ENCODE measurements at regions not wholly inside any gene's neighbourhood (a gene's known extent, or its start where the extent isn't known, plus 50 kb on each side); places are given as distances from the start of the nearest gene placed in this dataset.

DNA sequence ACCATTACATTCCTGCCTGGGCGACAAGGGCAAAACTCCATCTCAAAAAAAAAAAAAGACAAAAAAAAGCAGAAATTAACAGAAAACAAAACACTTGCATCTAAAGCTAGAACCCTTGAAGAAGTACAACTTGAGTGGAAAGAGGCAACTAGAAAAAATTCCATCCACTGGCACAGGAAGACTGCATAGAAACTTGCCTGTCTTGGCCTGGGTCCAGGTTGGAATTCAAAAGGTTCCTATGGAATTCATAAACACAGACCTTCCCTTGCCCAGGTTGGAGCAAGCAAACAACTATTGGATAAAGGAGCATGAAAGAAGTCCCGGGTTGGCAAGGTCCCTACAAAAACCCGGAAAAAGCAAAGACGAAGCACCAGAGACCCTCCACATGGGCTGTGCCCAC, 69.8 kb downstream of the CCDC71L start:
- no peak for TF ChIP-seq EZH2 (IDR thresholded peaks at IDR 0.05; ENCODE audit: low read length)
- TF ChIP-seq, protein P1, sequence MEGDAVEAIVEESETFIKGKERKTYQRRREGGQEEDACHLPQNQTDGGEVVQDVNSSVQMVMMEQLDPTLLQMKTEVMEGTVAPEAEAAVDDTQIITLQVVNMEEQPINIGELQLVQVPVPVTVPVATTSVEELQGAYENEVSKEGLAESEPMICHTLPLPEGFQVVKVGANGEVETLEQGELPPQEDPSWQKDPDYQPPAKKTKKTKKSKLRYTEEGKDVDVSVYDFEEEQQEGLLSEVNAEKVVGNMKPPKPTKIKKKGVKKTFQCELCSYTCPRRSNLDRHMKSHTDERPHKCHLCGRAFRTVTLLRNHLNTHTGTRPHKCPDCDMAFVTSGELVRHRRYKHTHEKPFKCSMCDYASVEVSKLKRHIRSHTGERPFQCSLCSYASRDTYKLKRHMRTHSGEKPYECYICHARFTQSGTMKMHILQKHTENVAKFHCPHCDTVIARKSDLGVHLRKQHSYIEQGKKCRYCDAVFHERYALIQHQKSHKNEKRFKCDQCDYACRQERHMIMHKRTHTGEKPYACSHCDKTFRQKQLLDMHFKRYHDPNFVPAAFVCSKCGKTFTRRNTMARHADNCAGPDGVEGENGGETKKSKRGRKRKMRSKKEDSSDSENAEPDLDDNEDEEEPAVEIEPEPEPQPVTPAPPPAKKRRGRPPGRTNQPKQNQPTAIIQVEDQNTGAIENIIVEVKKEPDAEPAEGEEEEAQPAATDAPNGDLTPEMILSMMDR (optimal IDR thresholded peaks at IDR 0.05 in 1 of 3, IDR thresholded peaks at IDR 0.05 in 1 of 3, conservative IDR thresholded peaks at IDR 0.05 in 1 of 3; ENCODE audit: extremely low read depth in 1 of 3, insufficient read depth in 2 of 3, low read length in 3 of 3) = no peak
- no peaks in the 10 kb centered on the region for H4K20me1 ChIP-seq (ENCODE audit: control insufficient read depth, extremely low read depth, insufficient read depth, low read length)
- DNase-seq (ENCODE audit: low read depth, low spot score) (no peak), FAIRE-seq (no peak)
- H3K9ac ChIP-seq (ENCODE audit: control insufficient read depth, extremely low read depth, insufficient read depth, low read length) = no peak overlapping the region
- no peaks in the 10 kb centered on the region for H3K36me3 ChIP-seq (ENCODE audit: control insufficient read depth in 2 of 2, extremely low read depth in 1 of 2, insufficient read depth in 2 of 2, low read length in 2 of 2)
- peaks cover 2% of the 10 kb centered on the region for H3K9me1 ChIP-seq (ENCODE audit: control insufficient read depth, extremely low read depth, insufficient read depth, low read length)
- H3K9me3 ChIP-seq (ENCODE audit: control insufficient read depth, low read depth, low read length) = no peaks in the 10 kb centered on the region
- H3K4me1 ChIP-seq (ENCODE audit: control insufficient read depth, extremely low read depth, insufficient read depth, low read length) = no peaks in the 10 kb centered on the region
- H3K4me2 ChIP-seq (ENCODE audit: control insufficient read depth, extremely low read depth, insufficient read depth, low read depth, low read length) = no peak overlapping the region
- H3K79me2 ChIP-seq (ENCODE audit: control insufficient read depth, insufficient read depth, low read length) = no peaks in the 10 kb centered on the region
- H3K4me3 ChIP-seq (ENCODE audit: control insufficient read depth in 2 of 3, extremely low read depth in 1 of 3, insufficient read depth in 2 of 3, low read depth in 1 of 3, low read length in 3 of 3) = no peak overlapping the region
- dilution Hi-C loops (cut with MboI; ENCODE audit: extremely low pct_ligation_motif_present, low sequenced_read_pairs) = no loop called here
- H2AFZ ChIP-seq (ENCODE audit: control insufficient read depth, low read length) = no peak overlapping the region
- peaks cover 3% of the 10 kb centered on the region for H3K27me3 ChIP-seq (ENCODE audit: control insufficient read depth, extremely low read depth, insufficient read depth, low read length)
- H3K27ac ChIP-seq (ENCODE audit: control insufficient read depth, insufficient read depth, low read length) = no peak overlapping the region

GRCh38 chr7:106590209-106590816, 70.6 kb downstream of the CCDC71L start:
- Histone ChIP-seq H3K4me2 (ENCODE audit: control insufficient read depth, extremely low read depth, insufficient read depth, low read depth, low read length) (no peak overlapping the region), H3K27ac (ENCODE audit: control insufficient read depth, insufficient read depth, low read length) (no peak overlapping the region), H3K36me3 (ENCODE audit: control insufficient read depth in 2 of 2, extremely low read depth in 1 of 2, insufficient read depth in 2 of 2, low read length in 2 of 2) (no peaks in the 10 kb centered on the region), H3K9ac (ENCODE audit: control insufficient read depth, extremely low read depth, insufficient read depth, low read length) (no peak overlapping the region), H3K79me2 (ENCODE audit: control insufficient read depth, insufficient read depth, low read length) (no peaks in the 10 kb centered on the region), H3K4me1 (ENCODE audit: control insufficient read depth, extremely low read depth, insufficient read depth, low read length) (no peaks in the 10 kb centered on the region), H3K9me1 (ENCODE audit: control insufficient read depth, extremely low read depth, insufficient read depth, low read length) (peaks cover 2% of the 10 kb centered on the region), H3K4me3 (ENCODE audit: control insufficient read depth in 2 of 3, extremely low read depth in 1 of 3, insufficient read depth in 2 of 3, low read depth in 1 of 3, low read length in 3 of 3) (no peak overlapping the region), H4K20me1 (ENCODE audit: control insufficient read depth, extremely low read depth, insufficient read depth, low read length) (no peaks in the 10 kb centered on the region), H3K27me3 (ENCODE audit: control insufficient read depth, extremely low read depth, insufficient read depth, low read length) (no peaks in the 10 kb centered on the region), H3K9me3 (ENCODE audit: control insufficient read depth, low read depth, low read length) (no peaks in the 10 kb centered on the region), H2AFZ (ENCODE audit: control insufficient read depth, low read length) (no peak overlapping the region)
- dilution Hi-C loops (cut with MboI; ENCODE audit: extremely low pct_ligation_motif_present, low sequenced_read_pairs) = no loop called here
- no peak for FAIRE-seq
- TF ChIP-seq EZH2 (IDR thresholded peaks at IDR 0.05; ENCODE audit: low read length) = no peak
- TF ChIP-seq, protein P1 (optimal IDR thresholded peaks at IDR 0.05 in 1 of 3, IDR thresholded peaks at IDR 0.05 in 1 of 3, conservative IDR thresholded peaks at IDR 0.05 in 1 of 3; ENCODE audit: extremely low read depth in 1 of 3, insufficient read depth in 2 of 3, low read length in 3 of 3) = no peak
- no peak for DNase-seq (ENCODE audit: low read depth, low spot score)
